ENCODE measurements at regions not wholly inside any gene's neighbourhood (a gene's known extent, or its start where the extent isn't known, plus 50 kb on each side); places are given as distances from the start of the nearest gene placed in this dataset.

- Mint-ChIP-seq H3K27ac (ENCODE audit: unreplicated experiment) (no peak overlapping the region), H3K36me3 (ENCODE audit: low read depth) (no peaks in the 10 kb centered on the region), H3K4me3 (ENCODE audit: unreplicated experiment) (no peak overlapping the region), H3K9me3 (ENCODE audit: low read depth) (peaks cover 42% of the 10 kb centered on the region), H3K27me3 (ENCODE audit: low read depth) (no peaks in the 10 kb centered on the region), H3K4me1 (ENCODE audit: low read depth) (no peaks in the 10 kb centered on the region)
- no peak for TF ChIP-seq CTCF (IDR thresholded peaks at IDR 0.05)
- peak; percentile 35 for DNase-seq (ENCODE audit: low spot score)
These were observed 1694.6 kb upstream of the CDH6 start for GRCh38 chr5:29498860-29499259.

- Mint-ChIP-seq H3K4me1 (ENCODE audit: low read depth) (no peaks in the 10 kb centered on the region), H3K27me3 (ENCODE audit: low read depth) (no peaks in the 10 kb centered on the region), H3K27ac (ENCODE audit: unreplicated experiment) (no peak overlapping the region), H3K4me3 (ENCODE audit: unreplicated experiment) (no peak overlapping the region), H3K36me3 (ENCODE audit: low read depth) (no peaks in the 10 kb centered on the region), H3K9me3 (ENCODE audit: low read depth) (peaks cover 44% of the 10 kb centered on the region)
- peak; percentile 58 for DNase-seq (ENCODE audit: low spot score)
- TF ChIP-seq CTCF (IDR thresholded peaks at IDR 0.05): no peak
These were observed 1695.1 kb upstream of the CDH6 start for GRCh38 chr5:29498412-29498811.

GRCh38 chr5:29485333-29485732 lies 1708.2 kb upstream of the CDH6 start:
- H3K4me3 Mint-ChIP-seq (ENCODE audit: unreplicated experiment): no peak overlapping the region
- no peaks in the 10 kb centered on the region for H3K27me3 Mint-ChIP-seq (ENCODE audit: low read depth)
- no peaks in the 10 kb centered on the region for H3K36me3 Mint-ChIP-seq (ENCODE audit: low read depth)
- H3K27ac Mint-ChIP-seq (ENCODE audit: unreplicated experiment): no peak overlapping the region
- DNase-seq (ENCODE audit: low spot score): no peak
- TF ChIP-seq CTCF (IDR thresholded peaks at IDR 0.05): no peak
- peaks cover 29% of the 10 kb centered on the region for H3K9me3 Mint-ChIP-seq (ENCODE audit: low read depth)
- H3K4me1 Mint-ChIP-seq (ENCODE audit: low read depth): no peaks in the 10 kb centered on the region

- Mint-ChIP-seq H3K36me3 (ENCODE audit: low read depth) (no peaks in the 10 kb centered on the region), H3K4me1 (ENCODE audit: low read depth) (no peaks in the 10 kb centered on the region), H3K27ac (ENCODE audit: unreplicated experiment) (no peak overlapping the region), H3K9me3 (ENCODE audit: low read depth) (no peaks in the 10 kb centered on the region), H3K4me3 (ENCODE audit: unreplicated experiment) (no peak overlapping the region), H3K27me3 (ENCODE audit: low read depth) (no peaks in the 10 kb centered on the region)
- no peak for TF ChIP-seq CTCF (IDR thresholded peaks at IDR 0.05)
- no peak for DNase-seq (ENCODE audit: low spot score)
These were observed 1723.9 kb upstream of the CDH6 start for GRCh38 chr5:29469581-29469980.

- Mint-ChIP-seq H3K36me3 (ENCODE audit: low read depth) (no peaks in the 10 kb centered on the region), H3K4me1 (ENCODE audit: low read depth) (no peaks in the 10 kb centered on the region), H3K27ac (ENCODE audit: unreplicated experiment) (no peak overlapping the region), H3K27me3 (ENCODE audit: low read depth) (no peaks in the 10 kb centered on the region), H3K4me3 (ENCODE audit: unreplicated experiment) (no peak overlapping the region), H3K9me3 (ENCODE audit: low read depth) (no peaks in the 10 kb centered on the region)
- DNase-seq (ENCODE audit: low spot score): no peak
- no peak for TF ChIP-seq CTCF (IDR thresholded peaks at IDR 0.05)
These were observed 1731.2 kb upstream of the CDH6 start for GRCh38 chr5:29462241-29462640.
